Activated CD4-positive, alpha-beta T cell treated with anti-CD3 and anti-CD28 coated beads, Interleukin-2, amount 10 ng/mL, durations not matched to agents 24 days and 14 days (primary cell): ENCODE measurements at regions not wholly inside any gene's neighbourhood (a gene's known extent, or its start where the extent isn't known, plus 50 kb on each side); places are given as distances from the start of the nearest gene placed in this dataset.

Experiments used
- DNase-seq: peaks from one replicate; pipeline ENCODE4 v3.0.0; 2022
- H3K27ac Mint-ChIP-seq: one replicate; pipeline ENCODE4 v1.8.0; 2022; ENCODE audit warnings: mild to moderate bottlenecking, mixed read lengths
- H3K27me3 Mint-ChIP-seq: one replicate; pipeline ENCODE4 v1.8.0; 2022; ENCODE audit warnings: mixed read lengths
- H3K36me3 Mint-ChIP-seq: one replicate; pipeline ENCODE4 v1.8.0; 2022; ENCODE audit warnings: low read depth, mild to moderate bottlenecking, mixed read lengths
- H3K4me1 Mint-ChIP-seq: one replicate; pipeline ENCODE4 v1.8.0; 2021; ENCODE audit warnings: mixed read lengths
- H3K4me3 Mint-ChIP-seq: one replicate; pipeline ENCODE4 v1.8.0; 2022; ENCODE audit warnings: mild to moderate bottlenecking, moderate library complexity, mixed read lengths
- H3K9me3 Mint-ChIP-seq: one replicate; pipeline ENCODE4 v1.8.0; 2021; ENCODE audit warnings: mixed read lengths
- intact Hi-C: fragments of 100-400 bp; cut with micrococcal nuclease; formaldehyde crosslinking; loops from one replicate; pipeline ENCODE4 v1.15.1; 2023

DNA sequence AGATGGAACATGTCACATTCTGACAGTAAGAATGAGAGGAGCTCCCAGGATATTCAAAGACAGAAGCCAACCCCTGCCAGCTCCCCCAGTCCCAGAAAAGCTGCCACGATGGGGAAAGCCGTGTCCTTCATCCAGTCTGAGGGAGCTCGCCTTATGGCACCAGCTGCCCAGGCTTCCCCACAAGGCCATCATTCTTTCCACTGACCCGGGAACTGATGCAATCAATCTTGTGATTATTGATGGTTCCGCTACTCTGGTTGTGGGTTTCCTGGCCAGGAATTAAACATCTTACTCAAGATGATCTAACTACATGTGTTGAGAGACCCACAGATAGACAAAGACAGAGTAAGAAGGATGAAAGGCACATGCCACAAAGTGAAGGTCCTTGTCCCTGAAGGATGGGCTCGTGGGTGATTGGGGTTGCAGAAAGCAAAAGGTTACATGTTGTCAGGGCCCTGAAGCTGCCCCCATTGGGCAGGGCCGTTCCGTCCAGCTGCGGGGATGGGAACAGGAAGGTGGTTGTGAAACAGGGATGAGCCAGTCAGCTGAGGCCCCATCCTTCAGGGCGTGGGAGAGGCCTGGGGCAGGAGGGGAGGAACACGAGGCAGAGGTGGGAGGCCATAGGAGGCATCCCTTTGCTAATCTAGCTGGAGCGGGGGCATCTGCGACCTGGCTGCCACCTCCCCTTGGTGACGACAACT is 127.6 kb downstream of the OAT start:
- H3K9me3 Mint-ChIP-seq: no peaks in the 10 kb centered on the region
- no peaks in the 10 kb centered on the region for H3K27me3 Mint-ChIP-seq
- no peak for DNase-seq
- H3K4me1 Mint-ChIP-seq: peaks cover 2% of the 10 kb centered on the region
- H3K27ac Mint-ChIP-seq: no peak overlapping the region
- intact Hi-C loops: no loop called here
- no peak overlapping the region for H3K4me3 Mint-ChIP-seq
- no peaks in the 10 kb centered on the region for H3K36me3 Mint-ChIP-seq

DNA sequence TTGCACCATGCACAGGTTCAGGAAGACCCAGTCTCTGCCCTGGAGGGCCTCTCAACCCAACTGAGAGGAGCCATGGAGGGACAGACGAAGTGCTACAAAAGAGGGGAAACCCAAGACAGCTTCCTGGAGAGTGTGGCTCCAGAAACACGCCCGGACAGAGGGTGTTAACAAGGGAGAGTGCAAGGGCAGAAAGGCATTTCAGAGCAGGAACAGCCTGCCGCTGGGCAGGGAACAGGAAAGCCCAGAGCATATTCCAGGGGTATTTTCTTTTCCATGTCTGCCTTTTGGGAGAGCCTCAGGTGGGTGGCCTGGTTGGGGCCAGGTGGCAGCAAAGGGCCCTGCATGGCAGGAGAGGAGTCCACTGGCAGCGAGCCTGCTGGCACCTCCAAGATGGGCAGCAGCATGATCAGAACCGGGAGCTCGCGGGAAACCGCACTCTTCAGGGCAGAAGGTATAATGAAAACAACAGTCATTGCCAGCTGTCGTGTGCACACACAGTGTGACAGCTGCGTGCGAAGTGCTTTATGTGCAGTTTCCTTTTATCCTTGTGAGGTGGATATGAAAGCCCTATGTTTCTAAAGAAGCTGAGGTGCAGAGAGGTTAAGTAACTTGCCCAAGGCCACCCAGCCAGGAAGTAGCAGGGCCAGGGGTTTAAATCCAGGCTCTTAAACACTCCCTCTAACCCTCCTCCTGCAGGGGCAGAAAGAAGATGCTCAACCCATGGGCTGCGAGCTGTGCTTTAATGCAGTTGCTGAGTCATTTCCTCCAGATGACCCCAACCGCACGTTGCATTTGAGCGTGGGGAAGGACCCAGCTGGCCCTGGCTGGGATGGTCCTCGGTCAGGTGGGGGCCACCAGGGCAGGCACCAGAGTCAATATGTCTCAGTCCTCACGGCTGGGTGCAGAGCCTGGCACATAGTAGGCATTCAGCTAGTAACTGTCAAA is 128.6 kb downstream of the OAT start:
- Mint-ChIP-seq H3K9me3 (no peaks in the 10 kb centered on the region), H3K4me3 (no peak overlapping the region), H3K27me3 (no peaks in the 10 kb centered on the region), H3K4me1 (peaks cover 2% of the 10 kb centered on the region), H3K36me3 (no peaks in the 10 kb centered on the region), H3K27ac (no peak overlapping the region)
- no peak for DNase-seq
- intact Hi-C loops: no loop called here

GRCh38 chr10:124288928-124289850 is 129.5 kb downstream of the OAT start:
- intact Hi-C loops: no loop called here
- DNase-seq: no peak
- Mint-ChIP-seq H3K27me3 (no peaks in the 10 kb centered on the region), H3K9me3 (no peaks in the 10 kb centered on the region), H3K36me3 (no peaks in the 10 kb centered on the region), H3K4me1 (peaks cover 2% of the 10 kb centered on the region), H3K27ac (no peak overlapping the region), H3K4me3 (no peak overlapping the region)

- Mint-ChIP-seq H3K9me3 (no peaks in the 10 kb centered on the region), H3K36me3 (no peaks in the 10 kb centered on the region), H3K27me3 (no peaks in the 10 kb centered on the region), H3K4me1 (peaks cover 2% of the 10 kb centered on the region), H3K27ac (no peak overlapping the region), H3K4me3 (no peak overlapping the region)
- DNase-seq: no peak
- intact Hi-C loops: no loop called here
Measured at GRCh38 chr10:124288486-124288885, 130.2 kb downstream of the OAT start.

DNA sequence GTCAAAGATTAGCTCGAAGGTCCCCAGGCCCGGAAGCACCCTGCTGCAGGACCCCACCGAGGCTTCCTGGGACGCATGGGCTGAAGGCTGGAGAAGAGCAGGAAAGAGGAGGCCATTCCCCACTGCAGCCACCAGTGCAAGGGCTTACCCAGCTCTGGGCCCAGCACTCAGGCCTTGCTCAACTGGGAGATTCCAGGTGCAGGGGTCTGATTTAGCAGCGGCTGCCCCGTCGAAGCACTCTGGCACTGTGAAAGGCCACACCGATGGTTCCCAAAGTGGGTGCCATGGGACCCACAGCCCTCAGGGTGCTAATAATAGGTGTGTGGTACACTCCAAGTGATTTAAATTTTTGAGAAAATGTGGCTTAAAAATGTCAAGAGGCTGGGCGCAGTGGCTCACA is 130.9 kb downstream of the OAT start:
- intact Hi-C loops: no loop called here
- H3K4me3 Mint-ChIP-seq: no peak overlapping the region
- H3K27ac Mint-ChIP-seq: no peak overlapping the region
- no peaks in the 10 kb centered on the region for H3K9me3 Mint-ChIP-seq
- no peak for DNase-seq
- H3K36me3 Mint-ChIP-seq: no peaks in the 10 kb centered on the region
- no peaks in the 10 kb centered on the region for H3K27me3 Mint-ChIP-seq
- H3K4me1 Mint-ChIP-seq: peaks cover 2% of the 10 kb centered on the region

DNA sequence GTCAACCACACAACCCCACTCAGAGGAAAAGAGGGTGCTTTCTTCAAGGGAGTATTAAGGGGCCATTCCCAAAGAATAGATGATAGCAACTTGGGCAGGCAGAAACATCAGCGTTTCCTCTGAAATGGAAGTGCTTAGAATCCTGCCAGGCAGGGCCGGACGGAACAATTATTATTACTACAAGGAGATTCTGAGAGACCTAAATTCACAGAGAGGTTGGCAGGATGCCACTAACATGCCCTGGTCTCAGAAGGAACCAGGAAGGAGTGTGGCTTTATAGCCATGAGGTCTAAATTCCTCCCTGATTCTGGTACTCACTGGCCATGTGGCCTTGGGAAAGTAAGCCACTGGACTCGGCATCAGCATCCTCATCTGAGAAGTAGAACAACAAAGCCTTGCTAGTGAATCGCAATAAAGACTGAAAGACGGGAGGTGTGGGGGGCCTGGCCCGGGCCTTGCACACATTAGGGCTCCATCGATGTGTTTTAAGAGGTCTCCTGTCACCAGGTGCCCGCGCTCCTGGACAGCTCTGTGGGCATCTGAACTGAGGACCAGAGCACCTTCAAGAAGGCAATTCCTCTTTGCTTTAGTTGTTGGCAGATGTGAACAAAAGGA is 131.5 kb downstream of the OAT start:
- DNase-seq: no peak
- H3K4me3 Mint-ChIP-seq: no peak overlapping the region
- peaks cover 2% of the 10 kb centered on the region for H3K4me1 Mint-ChIP-seq
- H3K27me3 Mint-ChIP-seq: no peaks in the 10 kb centered on the region
- intact Hi-C loops: no loop called here
- no peaks in the 10 kb centered on the region for H3K9me3 Mint-ChIP-seq
- no peaks in the 10 kb centered on the region for H3K36me3 Mint-ChIP-seq
- no peak overlapping the region for H3K27ac Mint-ChIP-seq

DNA sequence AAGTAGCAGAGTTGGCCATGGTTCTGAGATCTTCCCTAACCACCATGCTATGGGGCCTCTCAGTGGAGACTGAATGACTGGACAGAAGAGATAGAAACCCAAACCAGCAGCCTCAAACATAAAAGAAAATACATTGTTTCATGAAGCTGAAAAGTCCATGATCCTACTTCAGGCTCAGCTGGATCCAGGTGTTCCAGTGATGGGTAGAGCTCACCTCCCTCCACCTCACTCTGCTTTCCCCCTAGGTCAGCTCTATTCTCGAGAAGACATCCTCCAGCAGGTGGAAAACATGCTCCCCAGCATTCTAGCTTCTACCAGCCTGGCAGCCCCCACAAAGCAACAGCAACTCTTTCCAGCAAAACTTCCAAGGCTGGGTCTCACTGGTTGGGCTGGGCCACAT is 132.1 kb downstream of the OAT start:
- no peaks in the 10 kb centered on the region for H3K27me3 Mint-ChIP-seq
- no peak for DNase-seq
- H3K9me3 Mint-ChIP-seq: no peaks in the 10 kb centered on the region
- peaks cover 2% of the 10 kb centered on the region for H3K4me1 Mint-ChIP-seq
- H3K36me3 Mint-ChIP-seq: no peaks in the 10 kb centered on the region
- intact Hi-C loops: no loop called here
- H3K27ac Mint-ChIP-seq: no peak overlapping the region
- no peak overlapping the region for H3K4me3 Mint-ChIP-seq

DNA sequence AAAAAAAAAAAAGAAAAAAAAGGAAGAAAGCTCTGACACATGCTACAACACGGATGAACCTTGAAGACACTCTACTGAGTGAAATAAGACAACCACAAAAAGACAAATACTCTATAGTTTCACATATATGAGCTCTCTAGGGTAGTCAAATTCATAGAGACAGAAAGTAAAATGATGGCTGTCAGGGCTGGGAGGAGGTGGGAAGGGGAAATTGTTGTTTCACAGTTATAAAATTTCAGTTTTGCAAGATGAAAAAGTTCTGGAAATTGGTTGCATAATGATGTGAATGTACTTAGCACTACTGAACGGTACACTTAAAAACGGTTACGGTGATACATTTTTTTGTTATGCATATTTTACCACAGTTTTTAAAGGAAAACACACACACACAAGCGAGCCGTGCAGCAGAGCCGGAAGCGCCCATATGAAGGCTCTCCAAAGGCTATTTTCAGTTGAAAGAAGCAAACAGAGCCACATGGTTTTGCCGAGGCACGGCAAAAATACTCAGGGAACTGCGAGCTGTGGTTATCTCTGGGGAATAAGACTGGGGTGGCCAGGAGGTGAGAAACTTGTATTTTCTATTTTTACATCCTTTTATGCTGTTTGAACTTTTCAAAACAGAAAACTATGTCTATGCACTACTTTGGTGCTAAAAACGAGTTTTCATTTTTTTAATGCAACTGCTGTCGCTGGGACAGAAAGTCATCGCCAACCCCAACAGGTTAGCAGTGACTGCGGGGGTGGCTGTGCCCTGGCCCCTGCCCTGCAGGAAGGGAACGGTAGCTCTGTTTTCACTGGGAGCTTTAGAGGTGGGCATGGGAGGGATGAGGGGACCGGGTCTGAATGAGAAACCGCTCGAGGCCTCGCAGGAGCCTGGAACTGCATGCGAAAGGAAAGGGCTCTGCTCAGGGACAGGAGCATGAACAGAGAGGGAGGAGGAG is 132.9 kb downstream of the OAT start:
- DNase-seq: no peak
- Mint-ChIP-seq H3K27ac (no peak overlapping the region), H3K27me3 (no peaks in the 10 kb centered on the region), H3K9me3 (no peaks in the 10 kb centered on the region), H3K36me3 (no peaks in the 10 kb centered on the region), H3K4me3 (no peak overlapping the region), H3K4me1 (peaks cover 2% of the 10 kb centered on the region)
- intact Hi-C loops: no loop called here

DNA sequence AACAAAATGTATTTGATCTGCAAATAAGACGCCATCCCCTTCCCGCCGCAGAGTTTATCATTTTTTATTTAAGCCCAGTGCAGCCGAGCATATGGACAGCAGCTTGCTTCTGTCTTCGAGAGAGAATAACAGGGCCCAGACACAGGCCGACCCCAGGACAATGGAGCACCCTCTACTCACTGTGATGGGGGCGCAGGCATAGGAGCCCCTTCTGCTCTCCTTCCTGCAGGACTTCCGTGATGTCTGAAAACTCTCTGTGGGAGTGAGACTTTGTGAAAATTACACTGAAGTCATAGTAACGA is 134.8 kb downstream of the OAT start:
- Mint-ChIP-seq H3K27ac (no peak overlapping the region), H3K4me1 (no peaks in the 10 kb centered on the region), H3K27me3 (no peaks in the 10 kb centered on the region), H3K9me3 (no peaks in the 10 kb centered on the region), H3K36me3 (no peaks in the 10 kb centered on the region), H3K4me3 (no peak overlapping the region)
- intact Hi-C loops: no loop called here
- no peak for DNase-seq

DNA sequence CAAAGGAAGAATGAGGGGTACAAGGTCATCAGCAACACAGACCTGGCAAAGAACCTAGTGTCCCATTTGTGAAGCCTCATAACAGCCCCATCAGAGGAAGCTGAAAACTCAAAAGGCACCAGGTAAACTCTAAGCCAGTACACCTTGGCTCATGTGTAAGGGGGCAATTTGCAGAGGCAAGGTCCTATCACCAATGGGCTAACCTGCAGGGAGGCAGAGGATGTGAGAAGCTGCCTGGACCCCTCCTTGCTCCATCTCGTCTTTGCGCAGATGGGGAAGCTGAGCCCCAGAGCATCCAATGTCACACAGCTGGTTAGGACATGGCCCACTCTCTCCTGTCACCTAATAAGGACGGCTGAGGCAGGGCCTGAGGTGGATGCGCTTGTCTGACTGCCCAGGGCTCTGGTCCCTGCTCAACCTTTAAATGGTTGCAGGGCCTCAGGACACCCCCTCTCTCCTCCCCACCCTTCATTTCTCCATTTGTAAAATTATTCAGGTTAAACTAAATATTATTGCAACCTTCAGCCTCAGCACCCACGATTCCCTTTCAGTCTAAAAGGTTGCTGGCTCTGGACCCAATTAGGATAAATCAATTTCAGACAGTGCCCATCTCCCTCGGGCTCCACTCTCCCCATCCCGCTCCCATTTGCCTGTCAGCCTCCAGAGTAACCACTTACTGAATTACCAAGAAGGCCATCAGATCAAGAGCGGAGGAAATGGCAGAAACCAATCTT is 135.3 kb downstream of the OAT start:
- H3K4me3 Mint-ChIP-seq: no peak overlapping the region
- no peak for DNase-seq
- intact Hi-C loops: no loop called here
- no peaks in the 10 kb centered on the region for H3K27me3 Mint-ChIP-seq
- no peaks in the 10 kb centered on the region for H3K36me3 Mint-ChIP-seq
- H3K27ac Mint-ChIP-seq: no peak overlapping the region
- H3K4me1 Mint-ChIP-seq: no peaks in the 10 kb centered on the region
- no peaks in the 10 kb centered on the region for H3K9me3 Mint-ChIP-seq

DNA sequence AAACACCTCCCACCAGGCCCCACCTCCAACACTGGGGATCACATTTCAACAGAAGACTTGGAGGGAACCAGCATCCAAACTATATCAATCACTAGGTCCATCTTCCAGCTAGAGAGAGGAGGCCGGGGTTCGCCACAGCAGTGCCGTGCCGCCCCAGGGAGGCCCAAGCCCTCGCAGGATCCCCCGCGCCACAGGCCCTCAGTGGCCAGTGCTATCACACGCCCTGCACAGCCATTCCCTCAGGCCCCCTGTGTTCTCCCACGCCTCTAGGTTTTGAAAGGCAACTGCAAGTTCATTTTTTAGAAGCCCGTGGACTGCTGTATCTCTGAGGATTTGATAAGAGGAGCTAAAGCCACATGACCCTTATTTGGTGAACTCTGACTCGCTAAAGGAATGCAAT is 136.4 kb downstream of the OAT start:
- no peaks in the 10 kb centered on the region for H3K9me3 Mint-ChIP-seq
- H3K27me3 Mint-ChIP-seq: no peaks in the 10 kb centered on the region
- H3K36me3 Mint-ChIP-seq: no peaks in the 10 kb centered on the region
- DNase-seq: no peak
- H3K27ac Mint-ChIP-seq: no peak overlapping the region
- H3K4me3 Mint-ChIP-seq: no peak overlapping the region
- no peaks in the 10 kb centered on the region for H3K4me1 Mint-ChIP-seq
- intact Hi-C loops: no loop called here

GRCh38 chr10:124281666-124282065 is 137.1 kb downstream of the OAT start:
- no peaks in the 10 kb centered on the region for H3K27me3 Mint-ChIP-seq
- H3K9me3 Mint-ChIP-seq: no peaks in the 10 kb centered on the region
- no peaks in the 10 kb centered on the region for H3K36me3 Mint-ChIP-seq
- intact Hi-C loops: no loop called here
- DNase-seq: no peak
- H3K27ac Mint-ChIP-seq: no peak overlapping the region
- no peak overlapping the region for H3K4me3 Mint-ChIP-seq
- no peaks in the 10 kb centered on the region for H3K4me1 Mint-ChIP-seq
